Fibroblast of peridontal ligament (primary cell): ENCODE measurements at regions not wholly inside any gene's neighbourhood (a gene's known extent, or its start where the extent isn't known, plus 50 kb on each side); places are given as distances from the start of the nearest gene placed in this dataset.
"Not testable (repeated sequence)": the region's sequence is repeated elsewhere in the genome, so short reads cannot be mapped to it uniquely, and the experiment has no call there.

Experiments used
- DNase-seq: peaks from one replicate; pipeline ENCODE4 v3.0.0-alpha.2; 2010; ENCODE audit errors: extremely low read depth

DNA sequence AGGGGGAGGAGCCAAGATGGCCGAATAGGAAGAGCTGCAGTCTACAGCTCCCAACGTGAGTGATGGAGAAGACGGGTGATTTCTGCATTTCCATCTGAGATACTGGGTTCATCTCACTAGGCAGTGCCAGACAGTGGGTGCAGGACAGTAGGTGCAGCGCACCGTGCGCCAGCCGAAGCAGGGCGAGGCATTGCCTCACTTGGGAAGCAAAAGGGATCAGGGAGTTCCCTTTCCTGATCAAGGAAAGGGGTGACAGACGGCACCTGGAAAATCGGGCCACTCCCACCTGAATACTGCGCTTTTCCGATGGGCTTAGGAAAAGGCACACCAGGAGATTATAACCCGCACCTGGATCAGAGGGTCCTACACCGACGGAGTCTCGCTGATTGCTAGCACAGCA, 121.1 kb upstream of the SESTD1 start:
- DNase-seq = not testable (repeated sequence)

DNA sequence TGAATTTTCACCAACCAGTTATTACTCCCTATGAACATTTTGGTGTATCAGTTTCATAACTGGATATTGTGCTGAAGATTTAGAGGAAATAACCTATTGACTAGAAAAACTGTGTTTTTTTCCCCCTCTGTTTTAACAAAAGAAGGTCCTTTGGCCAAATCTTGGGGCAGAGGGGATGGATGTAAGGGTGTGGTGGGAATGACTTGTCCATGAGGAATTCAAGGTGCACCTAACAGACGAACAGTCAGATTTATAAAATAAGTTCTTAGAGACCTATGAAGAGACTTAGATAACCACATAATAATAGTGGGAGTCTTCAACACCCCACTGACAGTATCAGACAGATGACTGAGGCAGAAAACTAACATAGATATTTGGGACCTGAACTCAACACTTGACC, 119.3 kb upstream of the SESTD1 start:
- DNase-seq = no peak

DNA sequence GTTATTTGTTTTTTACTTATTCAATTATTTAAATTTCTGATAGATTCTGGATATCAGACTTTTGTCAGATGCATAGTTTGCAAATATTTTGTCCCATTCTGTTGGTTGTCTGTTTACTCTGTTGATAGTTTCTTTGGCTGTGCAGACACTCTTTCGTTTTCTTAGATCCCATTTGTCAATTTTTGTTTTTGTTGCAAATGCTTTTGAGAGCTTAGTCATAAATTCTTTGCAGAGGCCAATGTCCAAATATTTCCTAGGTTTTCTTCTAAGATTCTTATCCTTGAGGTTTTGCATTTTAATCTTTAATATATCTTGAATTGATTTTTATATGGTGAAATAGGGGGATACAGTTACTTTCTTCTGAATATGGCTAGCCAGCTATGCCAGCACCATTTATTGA, 112.7 kb upstream of the SESTD1 start:
- peak; percentile 84 for DNase-seq

DNA sequence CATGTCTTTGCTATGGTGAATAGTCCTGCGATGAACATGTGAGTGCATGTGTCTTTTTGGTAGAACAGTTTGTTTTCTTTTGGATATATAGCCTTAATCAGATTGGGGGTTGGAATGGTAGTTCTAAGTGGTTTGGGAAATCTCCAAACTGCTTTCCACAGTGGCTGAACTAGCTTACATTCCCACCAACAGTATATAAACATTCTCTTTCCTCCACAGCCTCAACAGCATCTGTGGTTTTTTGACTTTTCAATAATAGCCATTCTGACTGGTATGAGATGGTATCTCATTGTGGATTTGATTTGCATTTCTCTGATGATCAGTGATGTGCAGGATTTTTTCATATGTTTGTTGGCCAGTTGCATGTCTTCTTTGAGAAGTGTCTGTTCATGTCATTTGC, 112.2 kb upstream of the SESTD1 start:
- DNase-seq = peak; percentile 95

DNA sequence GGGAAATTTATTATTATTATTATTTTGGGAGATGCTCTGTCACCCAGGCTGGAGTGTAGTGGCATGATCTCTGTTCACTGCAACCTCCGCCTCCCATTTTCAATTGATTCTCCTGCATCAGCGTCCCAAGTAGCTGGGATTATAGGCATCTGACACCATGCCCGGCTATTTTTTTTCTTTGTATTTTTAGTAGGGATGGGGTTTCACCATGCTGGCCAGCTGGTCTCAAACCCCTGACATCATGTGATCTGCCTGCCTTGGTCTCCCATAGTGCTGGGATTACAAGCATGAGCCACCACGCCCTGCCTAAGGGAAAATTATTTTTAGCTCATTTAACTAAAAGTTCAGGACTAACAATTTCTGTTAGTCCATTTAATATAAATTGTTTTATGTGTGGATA, 109.2 kb upstream of the SESTD1 start:
- DNase-seq = no peak

DNA sequence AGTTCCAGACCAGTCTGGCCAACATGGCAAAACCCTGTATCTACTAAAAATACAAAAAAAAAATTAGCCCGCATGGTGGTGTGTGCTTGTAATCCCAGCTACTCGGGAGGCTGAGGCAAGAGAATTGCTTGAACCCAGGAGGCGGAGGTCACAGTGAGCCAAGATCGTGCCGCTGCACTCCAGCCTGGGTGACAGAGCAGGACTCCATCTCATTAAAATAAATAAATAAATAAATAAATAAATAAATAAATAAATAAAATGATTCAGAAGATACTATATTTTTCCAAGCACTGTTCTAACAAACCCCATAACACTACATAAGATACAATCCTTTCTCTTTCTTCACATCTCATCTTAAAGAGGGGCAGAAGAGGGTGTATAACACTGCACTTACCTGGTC, 100.9 kb upstream of the SESTD1 start:
- not testable (repeated sequence) for DNase-seq

DNA sequence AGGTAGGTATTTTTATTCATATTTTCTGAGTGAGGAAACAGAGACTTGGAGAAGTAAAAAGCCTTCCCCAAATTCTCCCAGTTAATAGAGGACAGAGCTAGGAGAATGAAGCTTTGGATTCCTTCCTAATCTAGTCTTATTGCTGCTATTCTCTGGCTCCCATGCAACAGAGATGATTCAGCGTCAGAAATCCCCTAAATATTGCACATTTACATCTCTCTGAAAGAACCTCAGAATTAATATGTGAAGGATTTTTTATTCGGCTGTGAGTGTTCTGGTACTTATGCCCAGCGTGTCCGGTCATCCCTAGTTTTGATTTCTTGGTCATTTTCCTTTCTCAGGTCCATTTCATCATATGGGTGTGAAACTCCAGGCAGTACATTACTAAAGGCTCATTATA, 91.2 kb upstream of the SESTD1 start:
- peak; percentile 59 for DNase-seq

DNA sequence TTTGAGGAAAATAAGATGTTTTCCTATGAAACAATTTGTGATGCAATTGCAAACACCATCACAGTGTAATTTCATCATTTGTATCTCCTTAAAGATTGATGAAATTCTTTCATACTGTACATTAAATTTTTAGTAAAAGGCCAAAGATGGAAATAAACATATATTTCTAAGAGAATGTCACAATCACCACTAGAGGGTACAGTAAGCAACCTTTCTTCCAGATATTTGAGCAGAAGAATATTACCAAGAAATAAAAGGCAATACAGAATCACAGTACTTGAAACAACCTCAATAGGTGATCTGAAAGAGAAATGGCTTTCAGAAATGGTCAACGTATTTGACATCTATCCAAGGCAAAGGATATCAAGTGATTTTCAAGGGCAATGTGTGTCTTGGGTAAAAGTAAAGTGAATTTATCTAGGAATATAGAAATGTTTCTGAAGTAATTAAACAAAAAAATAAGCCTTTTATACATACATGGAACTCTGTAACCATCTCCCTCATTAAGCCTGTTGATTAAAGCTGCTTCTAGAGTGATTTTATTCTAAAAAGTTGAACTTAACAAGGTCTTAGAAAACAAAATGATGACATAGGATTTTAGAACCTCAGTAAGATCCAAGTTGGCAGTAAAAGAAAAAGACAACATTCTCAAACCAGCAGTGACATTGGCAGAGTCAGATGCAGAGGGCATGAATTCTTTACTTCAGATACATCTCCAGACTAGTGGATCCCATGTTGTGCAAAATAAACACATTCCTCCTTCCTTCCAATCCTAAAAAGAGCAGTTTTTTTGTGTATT, 90.3 kb upstream of the SESTD1 start:
- DNase-seq = peak; percentile 61

DNA sequence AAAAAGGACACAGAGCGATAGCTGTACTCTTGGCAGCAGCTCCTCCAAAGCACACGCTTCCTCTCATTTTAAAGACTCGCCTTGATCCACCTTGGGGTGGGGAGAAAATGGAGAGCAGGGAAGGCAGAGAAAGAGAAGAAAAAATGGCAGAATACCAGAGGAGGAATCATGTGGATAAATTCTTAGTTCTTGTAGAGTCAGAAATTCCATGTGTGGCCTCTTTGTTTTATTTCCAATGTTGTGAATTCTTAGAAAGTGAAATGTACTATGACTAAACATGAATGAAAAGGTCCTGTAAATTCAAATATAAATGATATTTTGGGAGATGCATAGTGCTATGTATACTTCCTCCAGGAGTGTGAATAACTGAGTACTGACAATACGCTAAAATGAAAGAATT, 89.7 kb upstream of the SESTD1 start:
- peak; percentile 18 for DNase-seq

DNA sequence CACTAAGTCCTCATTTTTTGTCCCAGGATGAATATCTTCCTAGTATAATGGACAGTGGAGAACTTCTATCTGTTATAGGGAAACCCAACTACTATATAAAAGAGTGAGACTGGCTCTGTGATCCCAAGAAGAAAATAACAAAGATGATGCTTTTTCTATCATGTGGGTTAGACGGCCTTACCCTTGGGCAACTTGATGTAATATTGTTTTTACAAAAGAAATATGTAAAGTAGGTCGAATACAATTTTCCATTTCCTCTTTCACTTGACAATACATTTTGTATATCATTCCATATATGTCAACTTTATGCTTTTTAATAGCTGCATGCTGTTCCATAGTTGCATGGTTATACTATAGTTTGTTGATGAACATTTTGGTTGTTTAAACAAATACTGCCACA, 87.5 kb upstream of the SESTD1 start:
- DNase-seq = no peak

DNA sequence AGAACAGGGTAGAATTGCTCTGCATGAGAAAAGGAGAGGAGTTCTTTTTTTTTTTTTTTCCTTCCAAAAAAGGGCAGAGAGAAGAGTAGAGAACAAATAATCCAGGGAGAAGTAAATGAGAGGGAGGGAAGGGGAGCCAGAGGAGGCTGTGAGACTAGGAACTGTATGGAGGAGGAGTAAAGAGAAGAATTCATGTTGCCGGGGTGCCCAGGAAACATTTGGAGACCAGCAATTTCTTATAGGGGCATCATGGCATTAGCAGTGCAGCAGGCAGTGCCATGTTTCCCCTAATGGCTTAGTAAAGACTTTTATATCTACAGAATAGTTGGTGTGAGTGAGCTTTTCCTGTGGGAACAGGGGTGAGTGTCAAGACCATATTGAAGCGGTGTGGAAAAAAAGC, 86.4 kb upstream of the SESTD1 start:
- DNase-seq = no peak

DNA sequence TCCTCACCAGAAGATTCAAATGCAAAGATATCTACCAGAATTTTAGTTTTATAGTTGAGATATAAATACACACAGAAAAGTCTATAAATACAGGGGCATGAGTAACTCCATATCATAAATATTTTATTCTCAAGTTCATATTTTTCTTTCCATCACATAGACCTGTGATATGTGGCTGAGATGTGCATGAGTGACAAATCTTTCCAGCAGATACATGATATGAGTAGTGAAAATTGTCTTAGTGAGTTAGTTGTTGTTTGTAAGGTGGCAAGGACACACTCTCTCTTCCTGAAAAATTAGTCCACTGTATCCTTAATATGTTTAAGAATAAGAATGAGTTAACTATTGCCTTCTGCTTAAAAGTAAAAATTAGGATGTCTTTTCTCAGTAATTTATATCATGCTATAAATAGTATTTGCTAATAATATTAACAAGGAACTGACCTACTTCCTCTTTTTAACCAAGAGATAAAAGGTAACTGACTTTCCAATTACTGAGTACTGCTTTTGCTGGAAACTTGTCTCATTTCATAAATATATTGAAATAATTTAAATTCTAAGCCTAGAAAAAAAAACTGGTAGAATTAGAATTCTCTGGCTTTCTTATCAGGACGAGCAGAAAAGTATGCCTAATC, 85.2 kb upstream of the SESTD1 start:
- no peak for DNase-seq

DNA sequence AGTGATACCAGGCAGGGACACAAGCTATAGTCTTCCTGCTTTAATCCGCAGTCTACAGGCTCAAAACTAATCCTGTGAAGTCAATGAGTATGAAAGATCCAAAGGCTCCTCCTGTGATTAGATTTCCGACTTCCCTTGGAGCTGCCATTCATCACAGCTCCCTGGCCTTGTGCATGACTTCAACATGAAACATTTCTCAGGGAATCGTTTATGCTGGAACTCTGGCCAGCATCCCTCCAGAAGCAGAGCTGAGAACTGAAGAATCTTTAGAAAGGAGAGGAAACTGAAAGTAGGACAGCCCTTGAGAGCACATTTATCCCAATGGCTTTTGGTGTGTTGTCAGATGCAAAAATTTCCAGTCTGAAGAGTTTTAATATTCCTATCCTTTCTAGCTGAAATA, 84.3 kb upstream of the SESTD1 start:
- DNase-seq = peak; percentile 33

DNA sequence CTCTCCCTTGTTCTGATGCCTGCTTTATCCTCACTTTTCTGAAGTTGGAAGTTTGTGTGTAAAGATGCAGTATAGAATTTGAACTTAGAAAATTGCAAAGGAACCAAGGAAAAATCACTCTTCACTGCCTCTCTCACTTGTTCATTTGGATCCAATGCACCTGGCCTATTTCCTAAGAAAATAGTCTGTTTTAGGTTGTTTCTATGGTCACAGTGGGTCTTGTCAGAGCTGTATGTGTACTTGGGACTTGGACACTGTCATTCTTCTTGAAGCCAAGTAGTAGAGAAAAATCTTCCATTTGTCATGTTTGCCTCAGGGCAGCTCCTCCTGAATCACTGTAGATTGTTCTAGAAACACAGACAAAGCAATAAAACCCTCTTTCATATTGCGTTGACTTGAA, 80.3 kb upstream of the SESTD1 start:
- no peak for DNase-seq

DNA sequence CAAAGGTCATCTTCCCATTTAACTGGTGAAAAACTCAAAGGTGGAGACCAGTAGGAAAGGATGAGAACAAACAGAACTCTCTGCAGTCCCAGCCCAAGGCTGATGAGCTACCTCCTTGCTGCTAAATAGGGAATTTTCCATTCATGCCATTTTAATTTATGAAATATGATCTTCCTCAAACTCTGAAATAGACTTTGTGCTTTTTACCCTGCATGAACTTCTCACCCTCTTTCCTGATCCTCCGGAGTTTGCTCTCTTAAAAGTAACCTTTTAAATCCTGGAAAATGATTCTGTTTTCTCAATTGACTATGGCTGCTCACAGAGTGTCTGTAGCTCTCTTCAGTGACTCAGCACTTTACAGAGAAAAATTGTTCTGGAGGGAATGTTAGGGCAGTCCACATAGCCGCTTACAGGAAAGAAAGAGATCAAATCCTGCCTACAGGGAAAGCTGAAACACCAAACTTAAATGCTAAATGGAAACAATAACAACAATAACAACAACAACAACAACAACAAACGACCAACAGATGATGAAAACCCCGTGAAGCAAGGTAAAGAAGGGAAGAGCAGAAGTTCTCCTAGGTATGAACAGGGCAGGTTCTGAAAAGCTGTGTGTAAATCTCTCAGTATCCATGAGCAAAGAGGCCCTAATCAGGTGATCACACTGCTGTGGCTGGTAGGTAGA, 79.8 kb upstream of the SESTD1 start:
- DNase-seq = peak; percentile 74

DNA sequence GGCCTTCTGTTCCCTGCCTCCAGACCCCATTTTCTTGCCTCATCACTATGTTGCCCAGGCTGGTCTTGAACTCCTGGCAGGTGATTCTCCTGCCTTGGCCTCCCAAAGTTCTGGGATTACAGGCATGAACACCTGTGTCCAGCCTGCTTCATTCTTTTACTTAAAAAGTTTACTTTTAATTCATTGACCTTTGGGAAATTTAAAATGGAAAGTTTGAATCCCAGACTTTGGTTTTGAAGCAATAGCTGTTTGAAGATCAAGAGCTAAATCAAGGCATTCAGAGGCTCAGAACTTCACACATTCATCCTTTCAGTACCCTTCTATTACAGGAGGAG, 79.3 kb upstream of the SESTD1 start:
- no peak for DNase-seq

DNA sequence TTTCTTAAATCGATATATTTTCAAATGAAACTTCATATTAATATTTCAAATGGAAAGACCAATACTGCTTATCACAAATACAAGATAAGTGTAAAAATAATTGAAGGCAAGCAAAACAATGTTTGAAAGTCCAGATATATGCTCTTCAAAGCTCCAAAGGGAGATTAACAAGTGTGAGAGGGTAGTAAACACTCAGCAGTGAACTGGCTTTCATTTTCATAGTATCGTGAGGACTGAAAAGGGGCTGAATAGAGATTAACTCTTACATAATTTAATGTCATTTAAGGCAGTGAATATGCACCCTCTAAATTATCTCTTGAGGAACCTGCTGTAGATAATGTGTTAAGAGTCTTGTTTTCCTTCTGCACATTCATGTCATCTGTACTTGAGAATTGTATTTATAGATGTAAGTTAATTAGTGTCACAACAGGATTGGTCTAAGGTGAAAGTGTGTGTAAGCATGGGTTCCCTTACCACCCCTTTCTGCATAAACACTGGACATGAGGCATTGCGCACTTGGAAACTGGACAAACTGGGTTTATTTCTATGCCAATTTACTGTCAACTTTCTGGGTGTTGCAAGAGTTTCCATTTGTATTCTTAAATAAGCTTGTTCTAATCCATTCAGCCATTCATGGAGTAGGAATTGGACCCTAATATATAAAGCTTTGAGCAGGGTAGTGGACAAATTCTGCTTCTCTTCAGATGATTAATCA, 76.7 kb upstream of the SESTD1 start:
- DNase-seq = peak; percentile 34

DNA sequence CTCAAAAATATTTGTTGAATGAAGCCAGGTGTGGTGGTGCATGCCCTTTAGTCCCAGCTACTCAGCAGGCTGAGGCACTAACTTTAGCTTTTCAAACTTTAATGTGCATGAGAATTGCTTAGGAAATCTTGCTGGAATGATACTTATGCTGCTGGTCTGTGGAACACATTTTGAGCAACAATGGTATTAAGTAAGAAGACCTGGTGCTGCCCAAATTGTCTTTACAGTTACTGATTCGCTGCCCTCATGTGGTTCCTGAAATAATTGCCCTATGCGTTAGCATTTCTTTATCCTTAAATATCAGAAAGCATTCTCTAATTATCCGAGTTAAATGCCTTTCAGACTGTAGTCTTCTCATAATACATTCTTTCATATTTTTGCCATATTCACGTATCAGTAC, 76.0 kb upstream of the SESTD1 start:
- peak; percentile 80 for DNase-seq

DNA sequence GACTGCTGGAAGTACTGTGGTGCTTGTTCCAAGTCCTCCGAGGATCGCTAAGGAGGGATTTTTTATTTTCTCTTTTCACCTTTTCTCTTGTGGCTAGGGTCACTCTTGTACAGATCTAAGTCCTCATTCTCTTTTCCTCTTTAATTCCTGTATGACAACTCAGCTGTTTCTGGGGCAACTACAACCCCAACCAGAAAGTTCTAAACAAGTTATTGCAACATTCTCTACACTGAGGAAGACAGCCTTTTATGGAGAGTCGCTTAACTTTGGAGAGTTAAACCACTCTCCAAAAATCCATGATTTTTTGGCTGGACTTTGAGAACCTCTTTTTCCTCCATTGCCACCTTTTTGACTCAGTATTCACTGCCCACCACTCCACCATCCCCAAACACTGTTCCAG, 74.0 kb upstream of the SESTD1 start:
- DNase-seq = peak; percentile 85

DNA sequence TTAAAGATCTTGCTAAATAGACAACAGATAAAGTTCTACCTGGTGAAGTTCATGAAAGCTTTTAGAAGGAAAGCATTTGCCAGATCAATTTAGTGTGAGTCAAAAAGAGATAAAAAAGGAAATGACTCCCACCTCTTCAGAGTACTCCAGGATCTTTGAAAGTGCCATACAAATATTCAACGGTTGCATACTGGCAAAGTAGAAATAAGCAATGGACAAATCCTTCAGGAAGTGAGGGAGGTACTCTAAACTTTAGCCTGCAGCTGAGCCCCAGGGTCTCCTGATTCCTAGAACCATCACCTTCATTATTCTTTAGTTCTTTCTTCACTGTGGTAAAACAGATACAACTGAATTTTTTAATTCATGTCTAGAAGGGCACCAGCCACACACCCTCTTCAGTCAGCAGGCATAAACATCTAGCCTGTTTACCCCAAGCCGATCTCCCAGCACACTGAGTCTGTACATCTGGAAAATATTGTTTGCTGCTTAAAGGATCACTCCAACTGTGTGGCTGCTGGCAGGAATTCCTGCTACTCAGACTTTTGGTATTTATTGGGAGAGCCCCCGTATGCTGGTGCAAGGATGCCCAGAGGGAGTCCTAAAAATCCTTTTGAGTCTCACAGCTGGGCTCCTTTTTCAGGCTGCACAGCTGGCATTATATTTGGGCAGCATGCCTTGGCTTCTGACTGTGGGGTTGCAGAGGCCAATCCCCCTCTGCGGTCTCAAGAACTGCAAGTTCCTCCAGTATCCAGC, 72.3 kb upstream of the SESTD1 start:
- peak; percentile 91 for DNase-seq

DNA sequence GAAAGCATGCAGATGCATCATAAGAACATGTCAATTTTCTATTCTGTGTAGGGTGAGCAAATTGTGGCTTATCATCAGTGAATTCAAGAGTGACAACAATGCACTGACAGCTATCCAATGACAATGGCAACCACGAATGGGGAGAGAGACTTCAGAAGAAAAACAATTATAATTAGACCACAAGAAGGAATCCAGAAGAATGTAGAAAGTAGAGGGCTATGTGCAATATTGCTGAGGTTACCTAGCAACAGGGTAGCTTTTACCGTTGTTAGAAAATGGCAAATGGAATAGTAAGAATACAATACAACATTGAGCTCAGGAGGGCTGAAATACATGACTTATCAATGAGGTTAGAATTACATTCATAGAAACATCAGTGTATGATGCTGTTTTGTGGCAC, 71.1 kb upstream of the SESTD1 start:
- peak; percentile 51 for DNase-seq

DNA sequence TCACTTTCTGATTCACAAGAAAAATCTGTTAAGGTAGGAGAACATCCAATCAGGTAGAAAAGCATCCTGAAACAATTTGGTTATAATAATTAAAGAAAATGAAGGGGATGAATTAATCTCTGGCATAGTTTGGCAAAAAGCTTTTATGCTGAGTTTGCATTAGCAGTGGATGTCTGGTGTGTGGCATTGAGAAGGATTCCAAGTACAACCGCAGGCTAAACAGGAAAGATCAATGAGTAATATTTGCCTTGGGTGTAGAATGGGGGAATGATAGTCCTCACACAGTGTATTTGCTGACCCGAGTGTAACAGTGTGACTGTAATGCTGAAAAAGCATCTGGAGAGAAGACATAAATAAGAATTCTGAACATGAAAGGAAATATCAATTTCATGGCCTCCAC, 68.3 kb upstream of the SESTD1 start:
- DNase-seq = peak; percentile 57
